ENCODE measurements at regions not wholly inside any gene's neighbourhood (a gene's known extent, or its start where the extent isn't known, plus 50 kb on each side); places are given as distances from the start of the nearest gene placed in this dataset.

DNA sequence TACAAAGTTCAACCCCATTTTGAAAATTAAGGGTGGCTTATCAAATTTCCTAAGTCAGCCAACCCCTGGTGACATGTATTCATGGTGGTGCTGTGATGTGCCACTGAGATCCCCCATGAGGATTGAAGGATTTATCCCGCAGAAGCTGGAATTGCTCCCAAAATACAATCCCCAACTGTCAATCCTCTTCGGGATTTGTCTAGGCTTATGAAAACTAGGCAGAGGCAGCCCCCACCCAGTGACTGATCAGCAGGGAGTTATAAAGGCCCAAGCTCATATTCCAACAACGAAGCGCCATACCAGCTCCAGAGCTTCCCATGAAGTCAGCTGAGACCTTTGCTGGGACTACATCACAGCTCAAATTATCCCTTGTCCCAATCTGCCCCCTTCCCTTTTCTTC, 316.0 kb downstream of the ENC1 start:
- H3K36me3 ChIP-seq (ENCODE audit: control insufficient read depth, insufficient read depth, low read length) = no peaks in the 10 kb centered on the region
- TF ChIP-seq CTCF (IDR thresholded peaks at IDR 0.05; ENCODE audit: insufficient read depth, low read length, poor library complexity, severe bottlenecking) = no peak
- no peaks in the 10 kb centered on the region for H3K27me3 ChIP-seq (ENCODE audit: control insufficient read depth, insufficient read depth, low read length)
- H3K4me3 ChIP-seq (ENCODE audit: low read depth, low read length) = no peak overlapping the region
- DNase-seq (ENCODE audit: low read depth) = no peak

- DNase-seq (ENCODE audit: low read depth) = no peak
- no peaks in the 10 kb centered on the region for H3K36me3 ChIP-seq (ENCODE audit: control insufficient read depth, insufficient read depth, low read length)
- no peak overlapping the region for H3K4me3 ChIP-seq (ENCODE audit: low read depth, low read length)
- TF ChIP-seq CTCF (IDR thresholded peaks at IDR 0.05; ENCODE audit: insufficient read depth, low read length, poor library complexity, severe bottlenecking) = no peak
- H3K27me3 ChIP-seq (ENCODE audit: control insufficient read depth, insufficient read depth, low read length) = no peaks in the 10 kb centered on the region
Measured at GRCh38 chr5:74322944-74323343, 317.6 kb downstream of the ENC1 start.

GRCh38 chr5:74322191-74322590, 318.3 kb downstream of the ENC1 start:
- Histone ChIP-seq H3K4me3 (ENCODE audit: low read depth, low read length) (no peak overlapping the region), H3K36me3 (ENCODE audit: control insufficient read depth, insufficient read depth, low read length) (no peaks in the 10 kb centered on the region), H3K27me3 (ENCODE audit: control insufficient read depth, insufficient read depth, low read length) (no peaks in the 10 kb centered on the region)
- no peak for TF ChIP-seq CTCF (IDR thresholded peaks at IDR 0.05; ENCODE audit: insufficient read depth, low read length, poor library complexity, severe bottlenecking)
- no peak for DNase-seq (ENCODE audit: low read depth)

GRCh38 chr5:74321326-74321725, 319.2 kb downstream of the ENC1 start:
- TF ChIP-seq CTCF (IDR thresholded peaks at IDR 0.05; ENCODE audit: insufficient read depth, low read length, poor library complexity, severe bottlenecking) = no peak

GRCh38 chr5:74320526-74320925, 320.0 kb downstream of the ENC1 start:
- no peak for TF ChIP-seq CTCF (IDR thresholded peaks at IDR 0.05; ENCODE audit: insufficient read depth, low read length, poor library complexity, severe bottlenecking)
- Histone ChIP-seq H3K27me3 (ENCODE audit: control insufficient read depth, insufficient read depth, low read length) (no peaks in the 10 kb centered on the region), H3K4me3 (ENCODE audit: low read depth, low read length) (no peak overlapping the region), H3K36me3 (ENCODE audit: control insufficient read depth, insufficient read depth, low read length) (no peaks in the 10 kb centered on the region)
- DNase-seq (ENCODE audit: low read depth) = no peak

More at GRCh38 chr5:74321326-74321725, 319.2 kb downstream of the ENC1 start:
- Histone ChIP-seq H3K4me3 (ENCODE audit: low read depth, low read length) (no peak overlapping the region), H3K27me3 (ENCODE audit: control insufficient read depth, insufficient read depth, low read length) (no peaks in the 10 kb centered on the region), H3K36me3 (ENCODE audit: control insufficient read depth, insufficient read depth, low read length) (no peaks in the 10 kb centered on the region)
- no peak for DNase-seq (ENCODE audit: low read depth)

GRCh38 chr5:74319076-74319475, 321.5 kb downstream of the ENC1 start:
- TF ChIP-seq CTCF (IDR thresholded peaks at IDR 0.05; ENCODE audit: insufficient read depth, low read length, poor library complexity, severe bottlenecking) = no peak
- Histone ChIP-seq H3K36me3 (ENCODE audit: control insufficient read depth, insufficient read depth, low read length) (no peaks in the 10 kb centered on the region), H3K4me3 (ENCODE audit: low read depth, low read length) (no peak overlapping the region), H3K27me3 (ENCODE audit: control insufficient read depth, insufficient read depth, low read length) (no peaks in the 10 kb centered on the region)
- DNase-seq (ENCODE audit: low read depth) = no peak
